Body of pancreas (tissue), 4 donors: ENCODE measurements at regions not wholly inside any gene's neighbourhood (a gene's known extent, or its start where the extent isn't known, plus 50 kb on each side); places are given as distances from the start of the nearest gene placed in this dataset.

Source experiments
- ATAC-seq: fragments of 150-250 bp; one replicate; pipeline ENCODE4 v1.9.1; 2016
- DNase-seq, 4 donors: peaks; one replicate each; pipeline ENCODE4 v3.0.0-alpha.2; 2019
- H3K27ac ChIP-seq, 4 donors: fragments of 200-600 bp; sonication (generic); 1 replicate in 3 of 4; 2 replicates in 1 of 4; pipeline versions ENCODE4 v1.5.1 to v1.6.1; 2016 to 2019; ENCODE audit warnings: mild to moderate bottlenecking in 1 of 4, mixed read lengths in 1 of 4, moderate library complexity in 1 of 4
- H3K27me3 ChIP-seq, 2 donors: fragments of 200-600 bp; sonication (generic); one replicate each; pipeline ENCODE4 v1.6.0; 2016; ENCODE audit warnings: mild to moderate bottlenecking in 1 of 2
- H3K36me3 ChIP-seq, 2 donors: fragments of 200-600 bp; sonication (generic); replicated peaks in 1 of 2; 2 replicates each; pipeline ENCODE4 v1.5.1; 2016; ENCODE audit warnings: low read depth in 2 of 2; ENCODE audit not compliant: insufficient read depth in 1 of 2
- H3K4me1 ChIP-seq: fragments of 200-600 bp; sonication (generic); one replicate; pipeline ENCODE4 v1.6.0; 2016
- H3K4me3 ChIP-seq, 2 donors: fragments of 200-600 bp; sonication (generic); 1 replicate in 1 of 2; 2 replicates in 1 of 2; pipeline ENCODE4 v1.5.1; 2016 to 2019
- H3K9me3 ChIP-seq, 3 donors: fragments of 200-600 bp; sonication (generic); 1 replicate in 2 of 3; 2 replicates in 1 of 3; pipeline ENCODE4 v1.5.1; 2016
- POLR2A ChIP-seq, 3 donors: fragments of 450-650 bp; IDR thresholded peaks; one replicate each; pipeline ENCODE4 v1.6.1; 2016; ENCODE audit warnings: antibody characterized with exemption in 3 of 3, mild to moderate bottlenecking in 2 of 3
- WGBS, 2 donors: methylation state at CpG; one replicate each; pipeline ENCODE4 v1.1.5; 2017; 5-methylcytosine and 5-hydroxymethylcytosine counted together
- intact Hi-C: fragments of 100-400 bp; cut with DNase I; formaldehyde crosslinking; loops from one replicate; pipeline ENCODE4 v1.15.1; 2023
- TF ChIP-seq, protein P1 (sequence below), 7 experiments: fragments of 450-650 bp in 4 of 7; fragments of 200-600 bp in 3 of 7; sonication (generic) in 3 of 7; IDR thresholded peaks; one replicate each; pipeline ENCODE4 v1.5.1; 2016 to 2019; ENCODE audit warnings: antibody characterized with exemption in 7 of 7

DNA sequence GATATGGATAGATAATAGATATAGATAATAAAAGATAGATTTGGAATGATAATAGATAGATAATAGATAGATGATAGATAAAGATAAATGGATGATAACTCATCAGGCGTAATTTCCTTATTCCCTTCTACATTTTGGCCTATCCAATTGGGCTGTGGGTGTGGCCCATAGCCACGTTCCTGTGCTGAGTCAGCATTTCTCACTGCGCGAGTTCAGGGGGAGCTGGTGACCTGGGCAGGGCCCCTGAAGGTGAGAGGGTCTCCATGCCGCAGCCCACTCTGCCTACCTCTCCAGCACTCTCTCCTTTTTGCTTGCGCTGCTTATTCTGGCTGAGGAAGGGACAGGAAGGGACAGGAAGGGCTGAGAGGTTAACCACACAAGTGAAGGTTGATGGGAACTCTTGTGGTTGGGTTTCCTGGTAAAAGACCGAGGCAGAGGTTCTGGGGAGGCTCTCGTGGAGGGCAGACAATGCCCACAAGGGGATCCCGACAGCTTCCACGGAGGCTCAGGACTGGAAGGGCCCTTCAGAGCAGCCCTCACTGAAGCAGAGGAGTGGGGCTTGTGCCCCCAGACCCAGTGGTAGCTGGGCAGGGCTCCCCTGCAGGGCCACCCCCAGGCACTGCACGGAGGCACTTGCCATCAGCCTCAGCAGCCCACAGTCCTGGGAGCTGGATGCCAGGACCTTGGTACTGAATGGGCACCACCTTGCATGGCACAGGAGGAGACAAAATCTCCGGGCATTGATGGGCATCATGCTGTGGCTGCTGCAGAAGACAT lies 247.3 kb upstream of the PITRM1 start:
- ATAC-seq (no peak), DNase-seq (no peak)
- peaks cover 5% of the 10 kb centered on the region for H3K4me1 ChIP-seq
- H3K27ac ChIP-seq = no peak overlapping the region
- 58 to 65% methylated on average over 8 to 12 of the region's 12 CpGs for WGBS, 2 donors
- no peak overlapping the region for H3K4me3 ChIP-seq
- no peaks in the 10 kb centered on the region for H3K27me3 ChIP-seq
- intact Hi-C loops = no loop called here
- no peaks in the 10 kb centered on the region for H3K9me3 ChIP-seq
- TF ChIP-seq POLR2A (IDR thresholded peaks at IDR 0.05) = no peak
- TF ChIP-seq, protein P1, sequence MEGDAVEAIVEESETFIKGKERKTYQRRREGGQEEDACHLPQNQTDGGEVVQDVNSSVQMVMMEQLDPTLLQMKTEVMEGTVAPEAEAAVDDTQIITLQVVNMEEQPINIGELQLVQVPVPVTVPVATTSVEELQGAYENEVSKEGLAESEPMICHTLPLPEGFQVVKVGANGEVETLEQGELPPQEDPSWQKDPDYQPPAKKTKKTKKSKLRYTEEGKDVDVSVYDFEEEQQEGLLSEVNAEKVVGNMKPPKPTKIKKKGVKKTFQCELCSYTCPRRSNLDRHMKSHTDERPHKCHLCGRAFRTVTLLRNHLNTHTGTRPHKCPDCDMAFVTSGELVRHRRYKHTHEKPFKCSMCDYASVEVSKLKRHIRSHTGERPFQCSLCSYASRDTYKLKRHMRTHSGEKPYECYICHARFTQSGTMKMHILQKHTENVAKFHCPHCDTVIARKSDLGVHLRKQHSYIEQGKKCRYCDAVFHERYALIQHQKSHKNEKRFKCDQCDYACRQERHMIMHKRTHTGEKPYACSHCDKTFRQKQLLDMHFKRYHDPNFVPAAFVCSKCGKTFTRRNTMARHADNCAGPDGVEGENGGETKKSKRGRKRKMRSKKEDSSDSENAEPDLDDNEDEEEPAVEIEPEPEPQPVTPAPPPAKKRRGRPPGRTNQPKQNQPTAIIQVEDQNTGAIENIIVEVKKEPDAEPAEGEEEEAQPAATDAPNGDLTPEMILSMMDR (IDR thresholded peaks at IDR 0.05) = no peak
- H3K36me3 ChIP-seq = no peaks in the 10 kb centered on the region

DNA sequence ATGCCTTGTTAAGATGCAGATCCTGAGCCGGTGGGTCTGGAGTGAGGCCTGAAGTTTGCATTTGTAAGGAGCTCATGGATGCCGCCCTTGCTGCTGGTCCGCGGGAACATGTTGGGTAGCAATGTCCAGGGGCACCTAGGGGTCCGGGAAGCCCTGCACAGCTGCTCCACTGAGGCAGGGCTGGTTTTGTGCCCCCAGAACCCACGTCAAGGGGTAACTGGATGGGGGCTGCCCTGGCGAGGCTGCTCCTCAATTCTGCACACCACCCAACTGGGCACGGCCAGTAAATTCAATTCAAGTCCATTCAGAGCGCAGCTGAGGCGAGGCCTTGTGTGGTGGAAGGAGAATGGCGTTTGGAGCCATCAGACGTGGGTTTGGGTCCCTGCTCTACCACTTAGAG lies 246.3 kb upstream of the PITRM1 start:
- Histone ChIP-seq H3K4me3 (no peak overlapping the region), H3K36me3 (no peaks in the 10 kb centered on the region), H3K9me3 (no peaks in the 10 kb centered on the region), H3K27ac (peak overlapping the region in 3 of 4 donors; percentile 7 to 74 (median 64)), H3K4me1 (peaks cover 5% of the 10 kb centered on the region), H3K27me3 (no peaks in the 10 kb centered on the region)
- WGBS, 2 donors = 71 to 90% methylated on average over 7 to 11 of the region's 12 CpGs
- DNase-seq (no peak), ATAC-seq (no peak)
- intact Hi-C loops = no loop called here
- TF ChIP-seq, protein P1 (IDR thresholded peaks at IDR 0.05) = no peak
- no peak for TF ChIP-seq POLR2A (IDR thresholded peaks at IDR 0.05)

DNA sequence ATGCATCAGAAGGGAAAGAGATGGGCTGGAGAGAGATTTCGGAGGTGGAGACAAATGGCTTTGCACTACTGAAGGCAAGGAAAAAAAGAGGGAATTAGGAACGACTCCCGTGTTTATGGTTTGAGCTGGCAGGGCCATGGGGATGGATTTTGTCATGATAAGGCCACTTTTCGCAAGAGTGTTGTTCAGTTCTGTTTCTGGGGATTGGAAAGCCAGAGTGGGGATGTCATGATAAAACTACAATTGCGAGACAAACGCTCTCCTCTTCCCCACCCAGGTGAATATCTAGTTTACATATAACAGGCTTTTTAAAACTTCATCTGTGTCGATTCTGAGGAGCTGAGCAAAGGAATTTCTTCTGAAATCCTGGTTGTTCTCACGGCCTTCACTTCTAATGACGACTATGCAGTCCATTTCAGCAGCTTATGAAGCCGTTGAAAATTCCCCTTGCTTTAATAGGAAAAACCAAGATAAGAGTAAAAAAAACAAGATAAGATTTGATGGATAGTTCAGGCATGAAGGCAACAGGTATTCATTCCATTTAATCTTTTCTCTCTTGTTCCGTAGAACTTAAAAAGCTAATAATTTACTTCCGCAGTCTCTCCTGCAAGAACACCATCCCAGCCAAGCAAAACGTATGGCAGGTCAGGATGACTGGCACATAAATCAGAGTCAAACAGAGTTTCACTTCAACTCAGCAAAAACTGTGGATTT lies 245.6 kb upstream of the PITRM1 start:
- Histone ChIP-seq H3K27ac (peak overlapping the region in 3 of 4 donors; percentile 64 to 74 (median 68)), H3K9me3 (no peaks in the 10 kb centered on the region), H3K4me1 (peaks cover 5% of the 10 kb centered on the region), H3K27me3 (no peaks in the 10 kb centered on the region), H3K4me3 (no peak overlapping the region), H3K36me3 (no peaks in the 10 kb centered on the region)
- DNase-seq (no peak), ATAC-seq (peak; percentile 57)
- 36 to 39% methylated on average over 13 of the region's 13 CpGs for WGBS, 2 donors
- intact Hi-C loops = no loop called here
- TF ChIP-seq, protein P1 (IDR thresholded peaks at IDR 0.05) = no peak
- TF ChIP-seq POLR2A (IDR thresholded peaks at IDR 0.05) = no peak

DNA sequence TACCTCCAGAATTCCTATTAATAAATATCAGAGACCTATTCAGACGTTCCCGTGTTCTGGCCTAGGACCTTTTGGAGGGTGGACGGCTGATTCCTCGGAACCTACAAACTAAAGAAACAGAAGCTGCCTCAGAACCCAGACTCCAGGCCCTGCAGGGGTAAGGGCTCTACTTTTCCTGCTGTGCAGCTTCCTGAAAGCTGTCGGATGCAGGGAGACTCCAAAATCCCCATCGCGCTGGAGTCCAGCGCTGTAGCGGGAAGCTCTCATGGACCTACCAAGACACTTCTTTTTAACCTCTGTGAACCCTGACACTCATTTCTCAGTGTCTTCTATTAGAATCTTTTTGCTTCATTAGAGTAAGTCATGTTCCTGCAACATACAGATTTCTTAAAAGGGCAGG lies 244.5 kb upstream of the PITRM1 start:
- 79 to 85% methylated on average over 9 of the region's 9 CpGs for WGBS, 2 donors

More for the DNA sequence above, 244.5 kb upstream of the PITRM1 start:
- no peak overlapping the region for H3K4me3 ChIP-seq
- no peak for DNase-seq
- no peak for TF ChIP-seq POLR2A (IDR thresholded peaks at IDR 0.05)
- TF ChIP-seq, protein P1 (IDR thresholded peaks at IDR 0.05) = no peak
- no peak overlapping the region for H3K27ac ChIP-seq
- no peaks in the 10 kb centered on the region for H3K36me3 ChIP-seq
- no peaks in the 10 kb centered on the region for H3K27me3 ChIP-seq
- no peaks in the 10 kb centered on the region for H3K9me3 ChIP-seq
- intact Hi-C loops = no loop called here
- no peak for ATAC-seq
- H3K4me1 ChIP-seq = peaks cover 5% of the 10 kb centered on the region
